HG03196 (cell line): ENCODE measurements at regions not wholly inside any gene's neighbourhood (a gene's known extent, or its start where the extent isn't known, plus 50 kb on each side); places are given as distances from the start of the nearest gene placed in this dataset.

Experiments
- ATAC-seq: cut with Tn5 transposase; IDR thresholded peaks from one replicate; pipeline ENCODE4 v1.9.1; 2021; ENCODE audit not compliant: unreplicated experiment

DNA sequence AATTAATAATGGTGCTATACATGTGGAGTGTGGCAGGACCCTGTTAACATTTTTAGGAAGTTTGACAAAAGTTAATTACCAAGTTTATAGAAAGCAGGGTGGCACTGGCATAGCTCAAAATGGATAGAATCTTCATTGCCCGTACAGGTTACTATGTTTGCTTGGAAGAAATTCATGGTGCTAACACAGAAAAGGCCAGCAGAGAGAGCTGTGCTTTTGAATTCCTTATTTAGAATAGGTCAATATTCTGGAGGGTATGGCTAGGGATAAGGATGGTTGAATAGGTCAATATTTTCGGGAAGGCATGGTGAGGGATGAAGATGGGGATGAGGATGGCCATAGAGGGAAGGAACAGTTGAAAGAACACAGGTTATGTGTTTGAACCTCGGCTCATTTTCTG lies 345.1 kb downstream of the LMO4 start:
- no peak for ATAC-seq

DNA sequence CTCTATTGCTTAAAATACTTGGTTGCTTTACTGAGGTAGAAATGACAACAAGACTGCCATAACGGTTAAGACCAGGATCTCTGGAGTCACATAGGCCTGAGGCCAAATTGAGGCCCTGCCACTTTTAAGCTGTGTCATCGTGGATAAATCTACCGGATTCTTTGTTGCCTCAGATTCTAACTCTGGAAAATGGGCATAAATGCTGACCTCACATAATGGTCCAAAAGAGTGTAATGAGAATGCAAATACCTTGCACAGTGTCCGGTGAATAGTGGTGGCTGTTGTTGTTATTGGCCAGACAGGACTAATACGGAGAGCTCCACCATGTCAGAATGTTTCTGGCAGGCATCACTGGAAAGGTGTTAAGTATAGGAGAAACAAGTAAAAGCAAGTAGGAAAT lies 346.1 kb downstream of the LMO4 start:
- no peak for ATAC-seq

DNA sequence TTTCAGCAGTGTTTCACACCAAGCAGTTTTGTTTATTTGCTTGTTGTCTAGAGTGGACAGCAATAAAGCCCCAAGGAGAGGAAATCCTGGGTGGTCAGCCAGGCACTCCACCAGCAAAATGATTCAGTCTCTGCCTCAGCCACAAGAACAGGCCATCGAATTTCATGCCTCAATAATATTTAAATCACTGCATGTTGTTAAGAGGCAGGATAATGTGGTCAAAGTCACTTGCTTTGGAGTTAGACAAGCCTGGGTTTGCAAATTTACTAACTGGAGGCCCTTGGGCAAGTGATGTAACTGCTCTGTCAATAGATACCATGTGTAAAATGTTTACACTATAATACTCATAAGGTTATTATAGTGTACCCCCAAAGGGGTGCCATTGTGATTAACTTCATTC lies 349.6 kb downstream of the LMO4 start:
- no peak for ATAC-seq

DNA sequence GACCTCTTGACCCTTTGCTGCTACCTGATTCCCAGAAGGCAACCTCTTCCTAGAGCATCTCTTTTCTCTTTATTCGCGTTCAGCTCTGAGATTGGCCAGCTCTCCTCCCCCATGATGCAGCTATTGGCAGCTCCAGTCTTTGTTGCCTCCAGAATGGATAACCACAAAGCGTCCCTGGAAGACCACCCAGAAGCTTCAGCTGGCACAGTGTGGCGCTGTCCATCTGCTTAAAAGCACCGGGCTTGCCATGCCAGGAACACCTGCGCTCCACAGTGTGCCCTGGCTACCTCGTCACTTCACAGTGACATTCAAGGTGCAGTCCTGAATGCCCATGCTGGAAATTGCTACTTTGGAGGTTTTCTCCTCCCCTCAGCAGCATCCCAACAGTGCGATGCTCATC lies 353.9 kb downstream of the LMO4 start:
- ATAC-seq: no peak

DNA sequence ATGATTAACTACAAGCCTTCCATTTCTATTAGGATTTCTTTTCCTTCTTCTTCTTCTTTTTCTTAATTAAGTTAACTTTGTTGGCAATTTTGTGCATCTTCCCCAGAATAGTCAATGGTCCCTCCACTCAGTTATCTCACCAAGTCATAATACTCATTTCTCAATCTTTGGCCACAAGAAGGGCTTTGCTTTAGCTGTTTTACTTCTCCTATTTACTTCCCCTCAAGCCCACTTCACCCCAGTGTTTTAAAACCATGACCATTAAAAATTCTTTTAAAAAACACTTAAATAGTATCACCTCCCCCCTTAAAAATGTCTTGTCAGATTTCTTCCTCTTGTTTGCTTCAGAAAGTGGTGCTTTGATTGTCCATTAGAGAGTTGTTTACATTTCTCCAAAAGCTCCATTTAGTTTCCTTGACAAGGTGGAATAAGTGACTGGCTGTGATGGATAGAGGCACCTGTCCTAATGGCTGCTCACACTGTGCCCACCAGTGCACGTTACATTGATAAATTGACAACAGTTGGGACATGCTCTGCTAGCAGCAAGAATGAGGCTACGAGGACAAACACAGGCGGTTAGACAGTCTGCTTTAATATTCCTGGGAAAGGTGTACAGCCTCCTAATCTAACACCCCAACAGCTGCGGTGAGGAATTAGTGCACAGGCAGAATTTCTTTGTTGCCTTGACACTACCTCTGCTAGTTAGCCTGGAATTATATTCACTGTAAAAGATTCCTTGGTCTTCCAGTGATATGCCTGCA lies 354.7 kb downstream of the LMO4 start:
- no peak for ATAC-seq

DNA sequence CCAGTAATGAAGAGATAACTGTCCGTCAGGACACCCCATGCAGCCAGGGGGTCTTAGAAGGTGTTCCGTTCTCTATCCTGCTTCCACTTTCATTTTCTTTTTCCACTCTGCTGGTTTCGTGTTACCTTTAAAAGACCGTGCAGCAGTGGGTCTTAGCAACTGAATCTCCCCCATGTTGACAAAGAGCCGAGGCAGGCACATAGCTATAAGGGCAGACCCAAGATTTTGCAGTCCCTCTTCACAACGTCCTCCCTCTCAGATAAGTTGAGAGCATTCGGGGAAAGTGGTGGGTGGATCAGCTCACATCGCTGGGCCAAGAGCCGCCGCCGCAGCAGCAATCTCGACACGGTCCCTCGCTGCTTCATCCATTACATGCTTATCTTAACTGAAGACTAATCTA lies 355.5 kb downstream of the LMO4 start:
- no peak for ATAC-seq

DNA sequence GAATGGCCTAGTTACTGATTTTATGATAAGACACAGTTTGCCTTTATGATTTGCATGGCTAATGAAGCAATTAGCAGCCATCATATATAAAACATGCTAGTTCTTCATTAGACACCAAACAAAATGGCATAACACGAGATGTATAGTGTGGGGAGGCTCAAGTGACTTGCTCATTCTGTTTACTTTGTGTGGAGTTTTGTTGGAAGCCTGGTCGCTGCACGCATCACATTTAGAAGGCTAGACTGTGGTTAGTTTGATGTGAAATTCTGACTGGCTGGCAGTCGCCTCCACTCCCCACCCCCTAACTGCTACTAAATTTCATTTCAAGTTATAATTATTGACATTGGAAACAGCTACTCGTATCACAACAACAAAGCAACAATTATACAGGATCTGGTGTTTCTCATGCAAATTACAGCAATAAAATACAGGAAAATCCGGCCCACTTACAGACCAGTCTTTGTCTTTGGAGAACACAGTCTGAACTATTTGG lies 356.1 kb downstream of the LMO4 start:
- no peak for ATAC-seq

DNA sequence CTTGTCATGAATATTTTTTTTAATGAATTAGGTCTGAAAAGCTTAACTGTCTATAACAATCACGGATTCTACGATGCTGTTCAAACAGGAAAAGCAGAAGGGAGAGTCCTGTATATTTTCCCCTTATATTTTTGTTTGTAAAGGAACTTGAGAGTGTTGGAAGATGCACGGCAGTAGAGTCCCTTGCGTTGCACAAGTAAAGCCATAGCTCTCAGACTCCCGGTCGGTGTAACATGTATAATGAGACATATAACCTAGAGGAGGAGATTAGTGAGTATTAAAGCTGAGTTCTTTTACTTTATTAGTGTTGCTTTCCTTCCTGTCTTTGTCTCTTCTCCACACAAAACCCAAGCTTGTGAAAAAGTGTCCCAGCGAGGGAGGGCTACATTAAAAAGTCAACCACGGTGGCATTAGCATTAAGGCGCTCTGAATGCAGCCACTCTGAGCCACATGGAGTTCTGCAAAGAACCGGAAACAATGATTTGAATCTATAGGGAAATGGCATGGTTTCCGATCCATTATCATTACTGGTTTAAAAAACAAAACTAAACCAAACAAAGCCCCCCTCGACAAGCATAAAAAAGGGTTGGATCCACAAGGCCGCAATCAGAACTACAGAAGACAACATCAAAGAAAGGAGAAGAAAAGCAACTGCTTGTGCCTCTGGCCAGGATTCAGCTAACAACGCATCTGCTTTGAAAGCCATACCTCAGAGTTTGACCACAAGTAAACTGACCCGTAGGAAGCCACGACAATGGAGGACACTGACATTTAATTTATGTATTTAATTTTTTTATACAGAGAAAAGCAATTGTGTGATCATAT lies 356.8 kb downstream of the LMO4 start:
- no peak for ATAC-seq

DNA sequence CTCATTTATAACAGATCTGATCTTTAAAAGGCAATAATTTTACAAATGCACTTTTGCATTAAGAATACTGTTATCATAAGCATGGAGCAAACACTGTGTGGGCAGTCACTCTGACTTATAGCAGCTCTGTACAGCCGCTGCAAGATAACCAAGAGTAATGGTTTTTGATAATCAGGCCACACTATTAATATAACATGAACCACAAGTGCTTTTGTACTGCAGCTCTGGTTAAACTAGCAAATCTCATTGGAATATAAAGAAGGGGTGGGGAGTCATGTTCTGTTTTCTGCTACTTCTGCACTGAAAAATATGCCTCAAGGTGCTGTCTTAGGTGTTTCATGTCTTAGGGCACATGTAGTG lies 357.4 kb downstream of the LMO4 start:
- ATAC-seq: no peak

DNA sequence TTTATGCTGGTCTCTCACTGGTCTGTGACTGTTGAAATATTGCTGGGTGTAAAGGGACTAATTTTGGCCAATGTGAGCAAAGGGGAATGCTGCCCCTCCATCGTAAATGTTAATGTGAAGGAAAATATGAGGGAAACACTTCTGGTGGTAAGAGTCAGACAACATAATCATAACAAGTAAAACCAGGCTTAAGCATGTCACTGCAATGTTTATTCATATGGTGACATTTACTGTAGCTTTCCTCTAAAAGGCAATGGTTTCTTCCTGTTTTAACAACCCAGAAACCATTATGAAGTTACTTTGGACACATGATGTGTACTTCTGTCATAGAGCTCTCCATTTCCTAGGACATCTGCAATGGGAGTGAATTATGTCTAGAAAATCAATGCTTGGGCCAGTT lies 358.0 kb downstream of the LMO4 start:
- ATAC-seq: no peak

DNA sequence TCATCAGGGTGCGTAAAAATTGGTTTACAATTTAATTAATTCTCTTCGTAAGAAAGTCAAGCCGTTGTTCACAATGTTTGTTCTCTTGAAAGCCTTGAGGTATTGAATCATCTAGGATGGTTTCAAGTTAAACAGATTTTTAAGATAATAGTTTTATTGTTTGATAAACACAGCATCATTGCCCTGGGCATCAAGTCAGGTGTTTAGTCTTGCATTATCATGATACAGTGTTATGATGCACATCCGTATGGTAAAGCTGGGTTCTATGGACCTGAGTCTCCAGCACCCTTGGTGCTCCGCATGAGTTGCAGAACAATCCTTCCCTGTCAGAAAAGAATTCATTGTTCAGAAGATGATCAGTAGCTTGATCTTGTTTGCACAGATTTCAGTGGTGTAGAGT lies 359.5 kb downstream of the LMO4 start:
- no peak for ATAC-seq

DNA sequence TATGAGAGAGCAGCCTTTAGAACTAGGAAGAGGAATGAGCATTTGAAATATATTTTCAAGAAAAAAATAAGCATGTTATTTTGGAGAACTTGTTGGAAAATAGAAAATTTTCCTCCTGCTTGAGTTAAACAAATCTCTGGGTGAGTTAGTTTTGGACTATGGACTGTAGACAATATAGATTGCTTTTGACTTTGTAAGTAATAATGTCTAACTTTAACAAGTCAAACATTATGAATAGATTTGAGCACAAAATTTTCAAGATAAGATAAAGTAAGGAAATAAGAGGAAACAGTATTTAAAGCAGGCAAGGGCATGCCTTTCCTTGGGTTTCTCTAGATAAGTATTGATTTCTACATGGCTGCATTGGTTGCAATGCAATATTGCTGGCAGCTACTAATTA lies 360.8 kb downstream of the LMO4 start:
- ATAC-seq: no peak

DNA sequence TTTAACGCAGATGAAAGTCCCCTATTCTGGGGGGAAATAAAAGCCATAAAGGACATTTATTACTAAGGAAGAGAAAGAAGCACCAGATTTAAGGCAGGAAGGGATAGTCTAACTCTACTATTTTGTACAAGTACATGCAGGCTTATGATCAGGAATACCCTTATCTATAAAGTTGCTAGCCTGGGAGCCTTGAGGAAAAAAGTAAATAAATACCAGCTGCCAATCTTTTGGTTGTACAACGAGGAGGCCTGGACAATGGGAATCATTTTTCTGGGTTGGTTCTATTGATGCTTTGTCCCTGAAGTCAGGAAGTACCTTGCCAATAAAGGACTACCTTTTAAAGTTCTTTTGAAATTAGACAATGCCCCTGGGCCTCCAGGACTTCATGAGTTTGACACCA lies 367.8 kb downstream of the LMO4 start:
- no peak for ATAC-seq

DNA sequence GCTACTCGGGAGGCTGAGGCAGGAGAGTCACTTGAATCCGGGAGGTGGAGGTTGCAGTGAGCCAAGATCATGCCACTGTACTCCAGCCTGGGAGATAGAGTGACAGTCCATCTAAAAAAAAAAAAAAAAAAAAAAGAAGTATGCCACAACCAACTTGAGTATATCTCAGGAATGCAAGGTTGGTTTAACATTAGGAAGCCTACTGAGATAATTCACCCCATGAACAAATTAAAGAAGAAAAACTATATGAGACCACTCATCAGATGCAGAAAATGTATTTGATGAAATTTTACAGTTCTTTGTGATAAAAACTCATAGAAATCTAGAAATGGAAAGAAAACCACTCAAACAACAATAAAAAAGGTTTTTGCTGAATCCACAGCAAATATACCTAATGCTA lies 373.8 kb downstream of the LMO4 start:
- ATAC-seq: no peak

DNA sequence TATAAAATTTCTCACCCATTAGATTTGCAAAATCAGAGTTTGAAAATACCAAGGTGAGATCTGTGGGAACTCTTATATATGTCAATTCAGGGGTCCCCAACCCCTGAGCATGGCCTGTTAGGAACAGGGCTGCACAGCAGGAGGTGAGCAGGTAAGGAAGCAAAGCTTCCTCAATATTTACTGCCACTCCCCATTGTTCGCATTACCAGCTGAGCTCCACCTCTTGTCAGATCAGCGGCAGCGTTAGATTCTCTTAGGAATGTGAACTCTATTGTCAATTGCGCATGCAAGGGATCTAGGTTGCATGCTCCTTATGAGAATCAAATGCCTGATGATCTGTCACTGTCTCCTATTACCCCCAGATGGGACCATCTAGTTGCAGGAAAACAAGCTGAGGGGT lies 376.6 kb downstream of the LMO4 start:
- ATAC-seq: no peak

DNA sequence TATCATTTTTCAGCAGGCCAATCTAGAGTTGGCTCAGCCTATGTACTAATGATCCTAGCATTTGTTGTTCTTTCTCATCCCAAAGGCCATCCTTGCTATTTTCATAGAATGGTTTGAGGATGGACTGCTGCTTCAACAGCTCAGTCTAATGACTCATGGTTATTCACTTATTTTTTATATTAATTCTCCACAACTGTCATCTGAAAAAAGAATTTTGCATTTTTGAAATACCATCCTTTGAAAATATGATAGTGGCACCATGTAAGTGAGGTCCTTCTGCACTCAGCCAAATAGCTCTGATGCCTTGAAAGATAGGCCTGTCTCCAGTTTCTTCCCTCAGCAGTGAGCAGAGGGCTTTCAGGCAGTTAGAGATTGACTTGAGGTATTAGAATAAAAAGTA lies 377.5 kb downstream of the LMO4 start:
- ATAC-seq: no peak

DNA sequence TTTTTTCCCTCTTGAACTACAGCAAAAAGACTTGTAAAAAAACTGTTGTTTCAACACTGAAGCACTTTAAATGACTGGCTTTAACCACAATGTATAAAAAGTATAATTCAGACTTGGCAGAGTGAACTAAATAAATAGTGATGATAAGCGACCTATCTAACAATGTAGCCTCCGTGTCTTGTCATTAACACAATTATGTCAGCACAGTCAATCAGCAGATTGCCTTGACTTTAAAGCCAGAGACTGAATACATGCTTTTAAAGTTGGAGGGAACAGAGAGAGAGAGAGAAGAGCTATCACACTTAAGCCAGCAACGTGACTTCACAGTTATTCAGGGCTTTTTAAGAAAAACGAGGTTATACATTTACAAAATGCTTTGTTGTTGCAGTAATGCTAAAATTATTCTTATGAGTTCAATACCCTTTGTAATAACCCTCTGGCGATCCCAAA lies 378.1 kb downstream of the LMO4 start:
- ATAC-seq: no peak

DNA sequence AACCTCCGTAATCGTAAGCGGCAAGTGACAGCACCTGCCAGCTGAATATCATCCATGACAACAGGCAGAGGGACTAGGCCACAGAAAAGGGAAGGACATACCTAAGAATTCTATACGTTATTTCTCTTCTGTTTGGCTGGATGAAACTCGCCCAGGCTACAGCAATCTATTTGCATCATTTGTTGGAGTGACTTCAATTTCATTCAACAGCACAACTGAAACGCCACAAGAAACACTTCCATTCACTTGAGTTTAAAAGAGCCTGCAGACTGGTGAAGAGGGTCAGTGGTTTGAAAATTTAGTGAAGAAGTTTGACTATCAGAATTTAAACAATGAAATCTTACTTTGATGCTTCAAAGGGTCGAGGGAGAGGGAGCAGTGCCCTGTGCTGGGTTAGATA lies 378.7 kb downstream of the LMO4 start:
- no peak for ATAC-seq

DNA sequence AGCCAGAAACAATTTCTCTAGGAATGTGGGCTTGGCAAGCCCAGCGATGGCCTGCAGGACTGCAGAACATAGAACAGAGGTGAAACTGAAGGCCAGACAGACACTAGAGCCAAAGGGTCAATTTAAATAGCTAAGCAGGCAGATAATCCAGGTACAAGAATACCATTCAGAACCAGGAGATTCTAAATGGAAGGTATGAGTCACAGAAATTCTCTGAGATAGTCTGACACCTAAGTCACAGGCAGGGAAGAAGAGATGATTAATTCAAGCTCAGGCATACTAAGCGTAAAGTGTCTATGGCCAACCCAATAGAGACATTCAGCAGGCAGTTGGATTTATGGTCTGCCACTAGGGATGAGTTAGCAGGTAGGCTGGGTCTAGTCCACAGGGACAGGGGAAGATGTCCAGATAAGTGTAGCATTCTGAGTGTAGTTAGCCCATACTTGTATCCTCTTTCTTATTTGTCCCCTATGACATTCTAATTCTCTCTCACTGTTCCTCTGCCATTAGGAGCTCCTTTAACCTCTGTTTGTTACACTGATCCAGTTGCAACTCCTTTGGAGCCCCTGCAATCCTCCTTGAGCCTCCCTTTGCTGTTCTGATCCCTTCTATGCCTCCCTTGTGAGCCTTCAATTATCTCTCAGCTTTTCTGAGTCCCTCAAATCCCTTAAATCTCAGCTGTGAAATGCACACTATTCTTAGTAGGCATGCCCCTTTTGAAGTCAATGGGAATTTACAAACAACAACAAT lies 383.8 kb downstream of the LMO4 start:
- ATAC-seq: no peak

DNA sequence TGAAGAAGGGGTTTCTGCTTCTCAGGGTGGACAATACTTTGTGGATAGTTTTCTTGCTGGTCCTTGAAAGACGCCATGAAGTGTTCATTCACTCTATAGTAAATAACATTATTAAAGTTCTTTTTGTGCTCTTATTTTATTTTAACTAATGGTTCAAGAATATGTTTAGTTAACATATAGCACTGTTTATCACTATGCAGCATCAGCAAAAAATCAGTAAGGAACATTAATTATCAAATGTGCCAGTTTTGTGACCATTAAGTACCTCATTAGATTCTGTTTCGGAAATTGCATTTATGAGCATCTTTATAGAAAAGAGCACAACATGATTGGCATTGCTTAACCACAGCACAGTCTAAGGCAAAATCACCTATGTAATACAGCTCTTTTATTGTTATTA lies 385.6 kb downstream of the LMO4 start:
- ATAC-seq: no peak

DNA sequence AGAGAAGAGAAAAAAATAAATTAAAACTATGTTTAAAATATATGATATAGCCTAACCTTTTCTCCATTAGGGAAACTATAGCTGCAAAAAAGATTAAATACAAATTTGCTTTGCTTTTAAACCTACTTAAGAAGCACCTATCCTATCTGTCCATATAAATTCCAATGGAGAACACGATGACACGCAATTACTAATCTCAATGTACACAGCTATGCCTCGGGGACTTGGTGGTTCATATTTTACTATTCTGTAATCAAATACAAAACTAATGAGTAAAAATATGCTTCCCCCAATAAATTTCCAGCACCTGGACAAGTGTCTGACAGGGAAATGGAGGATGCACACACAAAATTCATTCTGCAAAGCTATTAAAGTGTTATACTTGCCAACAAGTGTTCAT lies 386.4 kb downstream of the LMO4 start:
- ATAC-seq: no peak

DNA sequence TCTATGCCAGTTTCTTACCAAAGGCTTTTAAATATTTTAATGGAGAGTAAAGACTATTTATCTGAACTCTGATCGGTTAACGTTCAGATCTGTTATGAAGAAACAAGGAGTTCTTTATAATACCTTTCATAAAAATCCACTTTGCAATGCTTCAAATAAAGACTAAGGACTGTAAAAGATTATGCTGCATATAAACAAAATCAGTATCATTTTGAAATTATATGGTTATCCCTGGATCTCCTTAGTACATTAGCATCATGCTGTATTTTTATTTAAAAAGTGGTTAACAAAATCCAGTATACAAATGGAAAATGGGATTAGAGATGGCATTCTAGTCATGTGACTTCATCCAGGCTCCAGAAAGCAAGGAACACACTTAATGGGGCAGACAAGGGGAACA lies 386.8 kb downstream of the LMO4 start:
- ATAC-seq: no peak
